Naive B cell (primary cell): ENCODE measurements at regions not wholly inside any gene's neighbourhood (a gene's known extent, or its start where the extent isn't known, plus 50 kb on each side); places are given as distances from the start of the nearest gene placed in this dataset.
"Not testable (repeated sequence)": the region's sequence is repeated elsewhere in the genome, so short reads cannot be mapped to it uniquely, and the experiment has no call there.

Experiments
- ATAC-seq, 2 donors: fragments of 150-1000 bp; cut with Tn5 transposase; 2 replicates each; pipeline ENCODE4 v1.10.0; 2021; ENCODE audit warnings: low read depth in 2 of 2, mild to moderate bottlenecking in 2 of 2, moderate library complexity in 2 of 2
- DNase-seq: peaks from one replicate; pipeline ENCODE4 v3.0.0; 2022
- H3K27ac Mint-ChIP-seq, 6 donors: one replicate each; pipeline ENCODE4 v1.8.0; 2020 to 2022; ENCODE audit warnings: mild to moderate bottlenecking in 6 of 6, mixed read lengths in 6 of 6, moderate library complexity in 5 of 6, inconsistent platforms in 2 of 6
- H3K27me3 Mint-ChIP-seq, 3 donors: one replicate each; pipeline ENCODE4 v1.8.0; 2021 to 2022; ENCODE audit warnings: mixed read lengths in 3 of 3, mild to moderate bottlenecking in 1 of 3
- H3K36me3 Mint-ChIP-seq, 2 donors: one replicate each; pipeline ENCODE4 v1.8.0; 2020 to 2022; ENCODE audit warnings: mixed read lengths in 2 of 2, inconsistent platforms in 1 of 2, mild to moderate bottlenecking in 1 of 2
- H3K4me1 Mint-ChIP-seq, 3 donors: one replicate each; pipeline ENCODE4 v1.8.0; 2020 to 2022; ENCODE audit warnings: mixed read lengths in 3 of 3, inconsistent platforms in 1 of 3, mild to moderate bottlenecking in 1 of 3, moderate library complexity in 1 of 3
- H3K4me3 Mint-ChIP-seq, 8 donors: one replicate each; pipeline ENCODE4 v1.8.0; 2020 to 2022; ENCODE audit warnings: mild to moderate bottlenecking in 8 of 8, mixed read lengths in 8 of 8, moderate library complexity in 8 of 8, inconsistent platforms in 2 of 8
- H3K9me3 Mint-ChIP-seq, 7 donors: one replicate each; pipeline ENCODE4 v1.8.0; 2020 to 2022; ENCODE audit warnings: mixed read lengths in 7 of 7, mild to moderate bottlenecking in 5 of 7, inconsistent platforms in 2 of 7, moderate library complexity in 1 of 7

GRCh38 chr14:38544776-38545175 lies 288.9 kb upstream of the CLEC14A start:
- peaks cover 0 to 8% (median 4%) of the 10 kb centered on the region in 7 donors for H3K9me3 Mint-ChIP-seq
- H3K4me3 Mint-ChIP-seq: no peak overlapping the region
- H3K36me3 Mint-ChIP-seq: no peaks in the 10 kb centered on the region
- no peak for ATAC-seq
- H3K4me1 Mint-ChIP-seq: no peaks in the 10 kb centered on the region
- no peak for DNase-seq
- H3K27ac Mint-ChIP-seq: no peak overlapping the region
- H3K27me3 Mint-ChIP-seq: peaks cover 0 to 4% (median 0%) of the 10 kb centered on the region in 3 donors

GRCh38 chr14:38543851-38544250 lies 288.0 kb upstream of the CLEC14A start:
- not testable (repeated sequence) for H3K4me3 Mint-ChIP-seq, H3K9me3 Mint-ChIP-seq, H3K36me3 Mint-ChIP-seq, H3K27me3 Mint-ChIP-seq, H3K4me1 Mint-ChIP-seq, H3K27ac Mint-ChIP-seq, DNase-seq, ATAC-seq

GRCh38 chr14:38538053-38538452 lies 282.2 kb upstream of the CLEC14A start:
- not testable (repeated sequence) for ATAC-seq, H3K4me1 Mint-ChIP-seq, H3K36me3 Mint-ChIP-seq, H3K27ac Mint-ChIP-seq, H3K27me3 Mint-ChIP-seq, DNase-seq, H3K9me3 Mint-ChIP-seq, H3K4me3 Mint-ChIP-seq

- Mint-ChIP-seq H3K36me3 (no peaks in the 10 kb centered on the region), H3K27me3 (no peaks in the 10 kb centered on the region), H3K4me3 (no peak overlapping the region), H3K9me3 (peaks cover 0 to 3% (median 0%) of the 10 kb centered on the region in 7 donors), H3K4me1 (no peaks in the 10 kb centered on the region), H3K27ac (no peak overlapping the region)
- ATAC-seq: no peak
- DNase-seq: no peak
Observed at GRCh38 chr14:38536376-38537038, 280.6 kb upstream of the CLEC14A start.

GRCh38 chr14:38528582-38528981 lies 272.7 kb upstream of the CLEC14A start:
- no peak overlapping the region for H3K4me3 Mint-ChIP-seq

GRCh38 chr14:38527502-38527878 lies 271.6 kb upstream of the CLEC14A start:
- Mint-ChIP-seq H3K4me3 (no peak overlapping the region), H3K4me1 (no peaks in the 10 kb centered on the region), H3K9me3 (peaks cover 0 to 14% (median 4%) of the 10 kb centered on the region in 7 donors), H3K27ac (no peak overlapping the region), H3K36me3 (no peaks in the 10 kb centered on the region), H3K27me3 (no peaks in the 10 kb centered on the region)
- DNase-seq: no peak
- ATAC-seq: no peak

More at GRCh38 chr14:38528582-38528981, 272.7 kb upstream of the CLEC14A start:
- Mint-ChIP-seq H3K36me3 (no peaks in the 10 kb centered on the region), H3K27me3 (no peaks in the 10 kb centered on the region), H3K9me3 (peaks cover 0 to 14% (median 4%) of the 10 kb centered on the region in 7 donors), H3K27ac (peak overlapping the region in 1 of 6 donors; percentile 22), H3K4me1 (no peaks in the 10 kb centered on the region)
- no peak for DNase-seq
- ATAC-seq: no peak

- Mint-ChIP-seq H3K4me1 (no peaks in the 10 kb centered on the region), H3K27me3 (no peaks in the 10 kb centered on the region), H3K4me3 (no peak overlapping the region), H3K27ac (no peak overlapping the region), H3K36me3 (no peaks in the 10 kb centered on the region), H3K9me3 (peaks cover 0 to 14% (median 4%) of the 10 kb centered on the region in 7 donors)
- ATAC-seq (no peak), DNase-seq (no peak)
Observed at GRCh38 chr14:38526826-38527501, 271.1 kb upstream of the CLEC14A start.

GRCh38 chr14:38524636-38525509 lies 269.0 kb upstream of the CLEC14A start:
- H3K27me3 Mint-ChIP-seq: no peaks in the 10 kb centered on the region
- DNase-seq: no peak
- ATAC-seq: no peak
- H3K4me3 Mint-ChIP-seq: no peak overlapping the region
- peaks cover 0 to 8% (median 4%) of the 10 kb centered on the region in 7 donors for H3K9me3 Mint-ChIP-seq
- H3K36me3 Mint-ChIP-seq: no peaks in the 10 kb centered on the region
- no peaks in the 10 kb centered on the region for H3K4me1 Mint-ChIP-seq
- no peak overlapping the region for H3K27ac Mint-ChIP-seq

GRCh38 chr14:38522724-38523123 lies 266.8 kb upstream of the CLEC14A start:
- ATAC-seq (no peak), DNase-seq (no peak)
- H3K4me1 Mint-ChIP-seq: no peaks in the 10 kb centered on the region
- no peak overlapping the region for H3K27ac Mint-ChIP-seq
- no peak overlapping the region for H3K4me3 Mint-ChIP-seq
- no peaks in the 10 kb centered on the region for H3K27me3 Mint-ChIP-seq
- peaks cover 0 to 13% (median 0%) of the 10 kb centered on the region in 7 donors for H3K9me3 Mint-ChIP-seq
- H3K36me3 Mint-ChIP-seq: no peaks in the 10 kb centered on the region

- no peak overlapping the region for H3K4me3 Mint-ChIP-seq
- H3K27me3 Mint-ChIP-seq: no peaks in the 10 kb centered on the region
- DNase-seq (no peak), ATAC-seq (no peak)
- no peaks in the 10 kb centered on the region for H3K36me3 Mint-ChIP-seq
- H3K9me3 Mint-ChIP-seq: peaks cover 0 to 8% (median 0%) of the 10 kb centered on the region in 7 donors
- H3K27ac Mint-ChIP-seq: no peak overlapping the region
- H3K4me1 Mint-ChIP-seq: no peaks in the 10 kb centered on the region
Observed at GRCh38 chr14:38521591-38521990, 265.7 kb upstream of the CLEC14A start.

- no peaks in the 10 kb centered on the region for H3K36me3 Mint-ChIP-seq
- H3K4me3 Mint-ChIP-seq: no peak overlapping the region
- no peaks in the 10 kb centered on the region for H3K27me3 Mint-ChIP-seq
Observed at GRCh38 chr14:38517426-38517825, 261.5 kb upstream of the CLEC14A start.

GRCh38 chr14:38512236-38512635 lies 256.3 kb upstream of the CLEC14A start:
- Mint-ChIP-seq H3K36me3 (no peaks in the 10 kb centered on the region), H3K4me1 (no peaks in the 10 kb centered on the region), H3K4me3 (no peak overlapping the region), H3K27ac (no peak overlapping the region), H3K9me3 (peaks cover 0 to 5% (median 3%) of the 10 kb centered on the region in 7 donors), H3K27me3 (no peaks in the 10 kb centered on the region)
- ATAC-seq: no peak
- DNase-seq: no peak

More at GRCh38 chr14:38517426-38517825, 261.5 kb upstream of the CLEC14A start:
- DNase-seq (no peak), ATAC-seq (no peak)
- Mint-ChIP-seq H3K27ac (no peak overlapping the region), H3K4me1 (no peaks in the 10 kb centered on the region), H3K9me3 (peaks cover 0 to 8% (median 0%) of the 10 kb centered on the region in 7 donors)

- Mint-ChIP-seq H3K27me3 (no peaks in the 10 kb centered on the region), H3K36me3 (no peaks in the 10 kb centered on the region), H3K27ac (no peak overlapping the region), H3K9me3 (peaks cover 0 to 5% (median 3%) of the 10 kb centered on the region in 7 donors), H3K4me3 (no peak overlapping the region), H3K4me1 (no peaks in the 10 kb centered on the region)
- ATAC-seq: no peak
- no peak for DNase-seq
Observed at GRCh38 chr14:38507299-38507698, 251.4 kb upstream of the CLEC14A start.

- ATAC-seq: no peak
- Mint-ChIP-seq H3K4me3 (no peak overlapping the region), H3K4me1 (no peaks in the 10 kb centered on the region), H3K9me3 (peaks cover 0 to 5% (median 4%) of the 10 kb centered on the region in 7 donors), H3K27ac (peak overlapping the region in 1 of 6 donors; percentile 25), H3K27me3 (no peaks in the 10 kb centered on the region), H3K36me3 (no peaks in the 10 kb centered on the region)
- DNase-seq: no peak
Observed at GRCh38 chr14:38505973-38506249, 250.0 kb upstream of the CLEC14A start.
